GM21528 (cell line): ENCODE measurements at regions not wholly inside any gene's neighbourhood (a gene's known extent, or its start where the extent isn't known, plus 50 kb on each side); places are given as distances from the start of the nearest gene placed in this dataset.

Experiments used
- ATAC-seq: cut with Tn5 transposase; IDR thresholded peaks from one replicate; pipeline ENCODE4 v1.9.1; 2021; ENCODE audit warnings: mild to moderate bottlenecking, moderate library complexity; ENCODE audit not compliant: unreplicated experiment, low FRiP score

GRCh38 chr3:137061186-137061585, 103.4 kb downstream of the IL20RB start:
- ATAC-seq, result no peak

GRCh38 chr3:137062250-137062649, 104.5 kb downstream of the IL20RB start:
- ATAC-seq, result peak; percentile 80

GRCh38 chr3:137065381-137065780, 107.6 kb downstream of the IL20RB start:
- no peak for ATAC-seq

- no peak for ATAC-seq
These were observed 108.3 kb downstream of the IL20RB start for GRCh38 chr3:137066092-137066491.

GRCh38 chr3:137071104-137071503, 113.3 kb downstream of the IL20RB start:
- no peak for ATAC-seq

GRCh38 chr3:137075020-137075419, 117.2 kb downstream of the IL20RB start:
- no peak for ATAC-seq

GRCh38 chr3:137078040-137078439, 120.3 kb downstream of the IL20RB start:
- ATAC-seq, result no peak

- ATAC-seq, result no peak
These were observed 121.8 kb downstream of the IL20RB start for GRCh38 chr3:137079571-137079970.

GRCh38 chr3:137081711-137082110, 123.9 kb downstream of the IL20RB start:
- no peak for ATAC-seq

GRCh38 chr3:137082763-137083162, 125.0 kb downstream of the IL20RB start:
- ATAC-seq, result no peak

- ATAC-seq, result no peak
These were observed 125.5 kb downstream of the IL20RB start for GRCh38 chr3:137083332-137083731.

- no peak for ATAC-seq
These were observed 126.8 kb downstream of the IL20RB start for GRCh38 chr3:137084586-137084985.

- no peak for ATAC-seq
These were observed 139.6 kb downstream of the IL20RB start for GRCh38 chr3:137097386-137097785.

- no peak for ATAC-seq
These were observed 140.1 kb downstream of the IL20RB start for GRCh38 chr3:137097852-137098251.

GRCh38 chr3:137099364-137100219, 141.8 kb downstream of the IL20RB start:
- ATAC-seq, result no peak

- no peak for ATAC-seq
These were observed 142.5 kb downstream of the IL20RB start for GRCh38 chr3:137100326-137100725.

GRCh38 chr3:137103739-137104138, 146.0 kb downstream of the IL20RB start:
- ATAC-seq, result no peak

GRCh38 chr3:137105277-137105977, 147.6 kb downstream of the IL20RB start:
- no peak for ATAC-seq

GRCh38 chr3:137106612-137107240, 148.9 kb downstream of the IL20RB start:
- ATAC-seq, result no peak

GRCh38 chr3:137108699-137109440, 151.1 kb downstream of the IL20RB start:
- ATAC-seq, result no peak
